ENCODE measurements at regions not wholly inside any gene's neighbourhood (a gene's known extent, or its start where the extent isn't known, plus 50 kb on each side); places are given as distances from the start of the nearest gene placed in this dataset.
A peak's percentile ranks its signal among the peaks of the same experiment; 100 is the strongest.

- no peaks in the 10 kb centered on the region for H3K27me3 ChIP-seq
- no peaks in the 10 kb centered on the region for H3K36me3 ChIP-seq
- H3K9me3 ChIP-seq, result no peaks in the 10 kb centered on the region
- no peak overlapping the region for H3K4me3 ChIP-seq
- TF ChIP-seq POLR2A (IDR thresholded peaks at IDR 0.05) (no peak), CTCF (IDR thresholded peaks at IDR 0.05) (peak in 5 of 6 experiments; percentile 5 to 46 (median 40))
- no peak for DNase-seq
- H3K27ac ChIP-seq, result no peak overlapping the region
- no peaks in the 10 kb centered on the region for H3K4me1 ChIP-seq
Observed at GRCh38 chr7:16098585-16099179, 322.7 kb downstream of the CRPPA start.

- Histone ChIP-seq H3K36me3 (no peaks in the 10 kb centered on the region), H3K9me3 (no peaks in the 10 kb centered on the region), H3K4me1 (no peaks in the 10 kb centered on the region), H3K4me3 (no peak overlapping the region), H3K27me3 (no peaks in the 10 kb centered on the region), H3K27ac (no peak overlapping the region)
- DNase-seq, result no peak
- TF ChIP-seq POLR2A (IDR thresholded peaks at IDR 0.05), result no peak
- TF ChIP-seq CTCF (IDR thresholded peaks at IDR 0.05), result no peak
Observed at GRCh38 chr7:16098058-16098457, 323.3 kb downstream of the CRPPA start.

- H3K27ac ChIP-seq, result no peak overlapping the region
- no peak for DNase-seq
- H3K4me1 ChIP-seq, result no peaks in the 10 kb centered on the region
- no peaks in the 10 kb centered on the region for H3K36me3 ChIP-seq
- TF ChIP-seq POLR2A (IDR thresholded peaks at IDR 0.05), result no peak
- TF ChIP-seq CTCF (IDR thresholded peaks at IDR 0.05), result no peak
- no peaks in the 10 kb centered on the region for H3K9me3 ChIP-seq
- H3K27me3 ChIP-seq, result no peaks in the 10 kb centered on the region
- H3K4me3 ChIP-seq, result no peak overlapping the region
Observed at GRCh38 chr7:16095171-16095950, 326.0 kb downstream of the CRPPA start.

- Histone ChIP-seq H3K36me3 (no peaks in the 10 kb centered on the region), H3K27me3 (no peaks in the 10 kb centered on the region), H3K4me1 (no peaks in the 10 kb centered on the region), H3K4me3 (no peak overlapping the region), H3K9me3 (no peaks in the 10 kb centered on the region), H3K27ac (no peak overlapping the region)
- TF ChIP-seq POLR2A (IDR thresholded peaks at IDR 0.05) (no peak), CTCF (IDR thresholded peaks at IDR 0.05) (no peak)
- no peak for DNase-seq
Observed at GRCh38 chr7:16094651-16095050, 326.7 kb downstream of the CRPPA start.

GRCh38 chr7:16092711-16093110, 328.6 kb downstream of the CRPPA start:
- TF ChIP-seq POLR2A (IDR thresholded peaks at IDR 0.05), result no peak
- no peak for TF ChIP-seq CTCF (IDR thresholded peaks at IDR 0.05)
- H3K36me3 ChIP-seq, result no peaks in the 10 kb centered on the region
- no peaks in the 10 kb centered on the region for H3K9me3 ChIP-seq
- no peak overlapping the region for H3K27ac ChIP-seq
- H3K4me3 ChIP-seq, result no peak overlapping the region
- no peaks in the 10 kb centered on the region for H3K4me1 ChIP-seq
- no peak for DNase-seq
- no peaks in the 10 kb centered on the region for H3K27me3 ChIP-seq
